NCI-H2196 (cell line): ENCODE measurements at regions not wholly inside any gene's neighbourhood (a gene's known extent, or its start where the extent isn't known, plus 50 kb on each side); places are given as distances from the start of the nearest gene placed in this dataset.

Experiments
- DNase-seq: peaks from one replicate; lab custom pipeline; 2025; ENCODE audit not compliant: unreplicated experiment; lab: John Stamatoyannopoulos, UW

DNA sequence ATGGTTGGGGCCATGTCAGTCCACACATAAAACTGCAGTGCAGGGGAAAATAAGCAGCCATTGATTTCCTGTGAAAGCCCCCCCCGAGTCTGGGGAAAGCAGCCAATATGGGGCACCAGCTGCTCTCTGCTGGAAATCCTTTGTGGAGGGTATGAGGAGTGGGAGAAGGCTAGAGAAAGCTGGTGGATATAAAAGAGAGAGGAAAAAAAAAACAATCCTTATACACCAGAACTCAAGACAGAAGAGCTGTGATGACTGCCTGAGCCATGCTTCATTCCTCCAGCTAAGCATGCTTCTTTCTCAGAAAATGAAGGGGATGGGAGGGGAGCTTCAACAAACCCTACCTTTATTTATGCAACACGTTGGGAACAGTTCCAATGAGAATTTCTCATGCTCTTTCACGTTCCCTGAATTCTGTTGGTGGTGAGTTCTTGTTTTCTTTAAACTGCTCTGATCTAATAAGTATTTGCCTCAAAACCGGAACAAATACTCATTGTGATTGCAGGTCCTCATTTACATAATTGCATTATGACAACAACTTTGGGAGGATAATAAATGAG, 688.0 kb upstream of the SEMA6A start:
- DNase-seq = no peak

GRCh38 chr5:117261948-117262571, 687.4 kb upstream of the SEMA6A start:
- no peak for DNase-seq

GRCh38 chr5:117255211-117256027, 680.8 kb upstream of the SEMA6A start:
- no peak for DNase-seq

GRCh38 chr5:117252566-117252965, 677.9 kb upstream of the SEMA6A start:
- no peak for DNase-seq

- DNase-seq = no peak
These were observed 674.6 kb upstream of the SEMA6A start for GRCh38 chr5:117249086-117249815.

GRCh38 chr5:117246424-117246823, 671.8 kb upstream of the SEMA6A start:
- no peak for DNase-seq

- no peak for DNase-seq
These were observed 670.5 kb upstream of the SEMA6A start for GRCh38 chr5:117245130-117245529.

GRCh38 chr5:117242028-117242427, 667.4 kb upstream of the SEMA6A start:
- DNase-seq = no peak

GRCh38 chr5:117236941-117237340, 662.3 kb upstream of the SEMA6A start:
- DNase-seq = no peak

- DNase-seq = no peak
These were observed 661.2 kb upstream of the SEMA6A start for GRCh38 chr5:117235786-117236185.

GRCh38 chr5:117230375-117230774, 655.8 kb upstream of the SEMA6A start:
- DNase-seq = no peak

DNA sequence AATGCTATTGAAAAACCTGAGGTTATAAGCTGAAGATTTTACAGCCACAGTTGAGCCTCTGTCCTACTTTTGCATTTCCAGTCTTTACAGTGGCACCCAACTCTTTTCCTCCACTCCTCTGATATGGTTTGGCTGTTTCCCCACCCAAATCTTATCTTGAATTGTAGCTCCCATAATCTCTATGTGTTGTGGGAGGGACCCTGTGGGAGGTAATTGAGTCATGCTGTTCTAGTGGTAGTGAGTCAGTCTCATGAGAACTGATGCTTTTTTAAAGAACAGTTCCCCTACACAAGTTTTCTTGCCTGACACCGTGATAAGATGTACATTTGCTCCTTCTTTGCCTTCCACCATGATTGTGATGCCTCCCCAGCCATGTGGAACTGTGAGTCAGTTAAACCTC, 646.1 kb upstream of the SEMA6A start:
- DNase-seq = no peak

DNA sequence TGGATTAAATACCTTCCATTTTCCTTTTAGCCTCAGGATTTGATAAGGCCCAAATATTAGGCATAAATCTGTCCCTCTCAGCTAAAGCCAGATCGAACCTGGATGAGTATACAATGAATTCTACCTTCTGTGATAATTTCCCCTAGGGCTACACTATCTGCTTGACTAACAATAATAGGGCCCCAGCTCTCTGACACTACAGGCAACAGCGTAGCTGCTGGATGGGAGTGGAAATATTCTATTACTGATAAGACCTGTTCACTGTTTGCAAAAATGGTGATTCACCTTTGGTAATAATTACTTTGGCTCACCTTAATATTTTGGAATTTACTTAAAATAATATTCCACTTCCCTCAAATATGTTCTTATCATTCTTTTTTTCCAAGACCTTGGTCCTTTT, 644.2 kb upstream of the SEMA6A start:
- no peak for DNase-seq

DNA sequence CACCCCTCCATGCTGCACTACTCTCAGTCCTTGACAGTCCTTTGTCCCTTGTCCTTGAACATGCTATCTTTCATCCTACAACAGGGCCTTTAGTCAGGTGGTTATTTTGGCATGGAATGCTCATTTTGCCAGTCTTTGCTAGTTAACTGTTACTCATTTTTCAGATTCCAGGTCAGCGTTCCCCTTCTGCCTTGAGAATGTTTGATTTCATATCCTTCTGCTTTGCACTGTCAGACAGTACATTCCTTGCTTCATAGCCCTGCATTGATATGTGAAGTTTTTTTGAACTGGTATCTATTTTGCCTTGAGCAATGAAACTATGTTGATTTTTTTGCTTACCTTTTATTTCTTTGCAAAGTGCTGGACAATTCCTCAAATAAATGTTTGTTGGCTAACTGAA, 638.2 kb upstream of the SEMA6A start:
- DNase-seq = no peak

GRCh38 chr5:117210796-117211195, 636.2 kb upstream of the SEMA6A start:
- no peak for DNase-seq

GRCh38 chr5:117209479-117209878, 634.9 kb upstream of the SEMA6A start:
- no peak for DNase-seq

- DNase-seq = no peak
These were observed 632.6 kb upstream of the SEMA6A start for GRCh38 chr5:117207088-117207668.

DNA sequence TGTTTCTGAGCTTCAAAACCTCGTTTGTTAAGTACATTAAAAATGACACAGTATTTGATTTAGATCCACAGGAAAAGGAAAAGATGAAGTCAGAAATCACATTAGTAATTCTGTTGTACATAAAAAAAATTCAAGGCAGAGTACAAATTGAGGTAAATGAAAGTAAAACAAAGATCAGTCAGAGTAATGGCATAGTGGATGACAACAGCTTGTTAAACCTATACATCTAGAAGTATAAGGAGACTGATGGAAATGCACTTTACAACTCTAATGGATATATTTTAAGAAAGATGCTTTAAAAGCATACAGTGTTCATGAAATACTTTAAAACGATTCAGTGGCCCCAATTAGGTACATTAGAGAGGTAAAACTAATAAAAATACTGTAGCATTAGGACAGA, 631.3 kb upstream of the SEMA6A start:
- DNase-seq = no peak

DNA sequence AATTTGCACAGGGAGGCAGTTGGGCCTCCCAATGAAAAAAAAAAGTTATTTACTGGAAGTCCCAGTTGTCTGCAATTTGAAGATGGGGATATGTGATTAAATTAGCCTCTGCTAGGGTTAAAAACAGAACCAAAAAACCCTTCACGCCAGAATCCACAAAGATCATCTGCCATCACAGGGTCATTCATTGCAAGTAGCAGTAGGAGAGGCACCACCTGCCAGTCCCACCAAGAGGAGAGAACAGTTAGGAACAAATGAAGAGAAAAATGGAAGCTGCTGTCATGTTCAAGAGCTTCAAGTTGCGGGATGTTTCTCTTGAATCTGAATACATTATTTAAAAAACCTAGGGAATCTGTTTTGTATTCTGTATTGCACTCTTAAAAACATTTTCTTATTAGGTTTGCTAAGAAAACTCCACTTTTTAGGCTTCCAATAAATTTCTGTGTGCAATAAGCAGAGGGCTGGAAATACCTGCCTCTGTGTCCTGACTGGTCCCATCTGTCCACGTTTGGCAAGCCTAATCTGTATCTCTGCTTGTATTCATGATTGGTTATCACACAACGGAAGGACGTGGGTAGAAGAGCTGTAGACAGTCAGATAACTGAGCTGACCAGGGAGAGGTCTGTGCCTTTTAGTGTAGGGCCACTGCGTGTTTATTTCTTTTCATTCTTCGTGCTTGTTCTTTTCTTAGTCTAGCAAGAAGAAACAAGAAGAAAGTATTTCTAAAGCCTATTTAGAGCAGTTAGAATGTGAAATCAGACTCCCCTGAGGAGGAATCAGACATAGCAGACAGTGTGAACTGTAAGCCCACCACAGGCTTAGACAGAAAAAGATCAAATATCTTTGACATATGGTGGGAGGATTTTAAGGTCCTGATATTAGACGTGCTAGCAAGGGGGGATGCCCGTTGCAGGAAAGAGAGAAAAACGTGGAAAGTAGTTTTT, 630.6 kb upstream of the SEMA6A start:
- DNase-seq = no peak

DNA sequence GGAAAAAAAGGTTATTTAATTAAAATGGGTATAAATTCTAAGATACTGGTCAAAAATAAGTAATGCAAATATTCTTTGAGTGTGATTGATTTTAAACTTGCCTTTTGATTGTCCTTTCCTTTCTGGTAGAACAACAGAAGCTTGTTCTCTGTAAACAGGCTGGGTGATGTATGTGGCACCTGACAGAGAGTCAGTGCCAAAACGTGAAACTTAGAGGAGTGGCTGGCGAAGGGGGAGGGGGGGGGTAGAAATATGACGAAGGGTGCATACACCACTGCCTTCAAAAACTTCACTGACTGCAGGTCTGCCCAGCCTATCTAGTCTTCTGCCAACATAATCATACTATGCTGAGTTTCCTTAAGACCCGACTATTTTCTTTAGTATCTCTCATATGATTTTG, 629.8 kb upstream of the SEMA6A start:
- DNase-seq = no peak
